IPS-15b (cell line): ENCODE measurements at regions not wholly inside any gene's neighbourhood (a gene's known extent, or its start where the extent isn't known, plus 50 kb on each side); places are given as distances from the start of the nearest gene placed in this dataset.

Experiments
- H3K27me3 ChIP-seq: one replicate; pipeline ENCODE4 v1.6.1; 2013; ENCODE audit warnings: low read length; ENCODE audit not compliant: control insufficient read depth, insufficient read depth
- H3K36me3 ChIP-seq: one replicate; pipeline ENCODE4 v1.6.1; 2013; ENCODE audit warnings: low read length; ENCODE audit not compliant: control insufficient read depth, insufficient read depth
- H3K4me1 ChIP-seq: one replicate; pipeline ENCODE4 v1.6.1; 2013; ENCODE audit warnings: mild to moderate bottlenecking, low read length; ENCODE audit not compliant: control insufficient read depth, insufficient read depth
- H3K4me3 ChIP-seq: one replicate; pipeline ENCODE4 v1.5.1; 2013; ENCODE audit warnings: low read depth, low read length
- H3K9ac ChIP-seq: one replicate; pipeline ENCODE4 v1.6.1; 2013; ENCODE audit warnings: low read depth, mild to moderate bottlenecking, low read length
- H3K9me3 ChIP-seq: one replicate; pipeline ENCODE4 v1.6.1; 2013; ENCODE audit warnings: mild to moderate bottlenecking, low read length; ENCODE audit not compliant: control insufficient read depth, insufficient read depth

DNA sequence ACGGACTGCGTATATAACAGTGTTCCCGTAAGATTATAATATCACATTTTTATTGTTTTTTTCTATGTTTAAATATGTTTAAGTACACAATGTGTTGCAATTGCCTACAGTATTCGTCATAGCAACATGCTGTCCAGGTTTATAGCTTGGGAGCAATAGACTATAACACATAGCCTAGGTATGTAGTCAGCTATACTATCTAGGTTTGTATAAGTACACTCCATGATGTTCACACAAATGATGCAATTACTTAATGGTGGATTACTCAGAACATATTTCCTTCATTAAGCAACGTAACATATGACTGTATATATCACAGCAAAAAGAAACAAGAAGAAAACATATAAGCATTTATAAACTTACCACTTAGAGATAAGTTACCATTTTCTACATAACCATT, 160.0 kb downstream of the CBLN1 start:
- Histone ChIP-seq H3K9me3 (no peaks in the 10 kb centered on the region), H3K27me3 (no peaks in the 10 kb centered on the region), H3K9ac (no peak overlapping the region), H3K4me3 (no peak overlapping the region), H3K36me3 (no peaks in the 10 kb centered on the region), H3K4me1 (no peaks in the 10 kb centered on the region)

DNA sequence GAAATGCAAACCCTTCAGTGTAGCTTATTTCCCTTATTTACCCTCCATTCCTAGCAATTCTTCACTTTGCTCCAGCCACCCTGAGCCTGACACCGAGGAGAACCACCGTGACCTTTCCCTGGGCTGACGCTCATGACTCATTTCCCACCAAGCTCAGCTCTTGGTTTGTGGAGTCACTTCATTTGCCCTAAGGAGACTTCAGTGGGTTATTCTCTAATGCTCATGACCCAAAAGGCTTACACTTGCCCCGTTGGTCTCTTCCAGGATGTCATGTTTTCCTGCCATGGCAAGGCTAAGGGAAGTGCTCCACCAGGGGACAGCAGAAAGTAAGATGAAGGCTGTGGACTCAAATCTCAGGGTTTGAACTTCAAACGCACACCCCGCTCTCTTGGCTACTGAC, 161.0 kb downstream of the CBLN1 start:
- Histone ChIP-seq H3K9me3 (no peaks in the 10 kb centered on the region), H3K36me3 (no peaks in the 10 kb centered on the region), H3K27me3 (no peaks in the 10 kb centered on the region), H3K9ac (no peak overlapping the region), H3K4me1 (no peaks in the 10 kb centered on the region), H3K4me3 (no peak overlapping the region)

GRCh38 chr16:49116873-49117272, 164.8 kb downstream of the CBLN1 start:
- Histone ChIP-seq H3K9ac (no peak overlapping the region), H3K4me3 (no peak overlapping the region), H3K9me3 (no peaks in the 10 kb centered on the region), H3K27me3 (no peaks in the 10 kb centered on the region), H3K4me1 (no peaks in the 10 kb centered on the region), H3K36me3 (no peaks in the 10 kb centered on the region)

- Histone ChIP-seq H3K36me3 (no peaks in the 10 kb centered on the region), H3K27me3 (no peaks in the 10 kb centered on the region), H3K4me1 (no peaks in the 10 kb centered on the region), H3K9me3 (no peaks in the 10 kb centered on the region), H3K4me3 (no peak overlapping the region), H3K9ac (no peak overlapping the region)
Observed at GRCh38 chr16:49115956-49116355, 165.7 kb downstream of the CBLN1 start.

- no peaks in the 10 kb centered on the region for H3K4me1 ChIP-seq
- no peaks in the 10 kb centered on the region for H3K36me3 ChIP-seq
- no peaks in the 10 kb centered on the region for H3K27me3 ChIP-seq
- no peaks in the 10 kb centered on the region for H3K9me3 ChIP-seq
- no peak overlapping the region for H3K4me3 ChIP-seq
- H3K9ac ChIP-seq = no peak overlapping the region
Observed at GRCh38 chr16:49112754-49113153, 168.9 kb downstream of the CBLN1 start.

GRCh38 chr16:49111351-49111750, 170.3 kb downstream of the CBLN1 start:
- H3K9ac ChIP-seq = no peak overlapping the region
- no peaks in the 10 kb centered on the region for H3K36me3 ChIP-seq
- no peaks in the 10 kb centered on the region for H3K27me3 ChIP-seq
- H3K9me3 ChIP-seq = no peaks in the 10 kb centered on the region
- H3K4me1 ChIP-seq = no peaks in the 10 kb centered on the region
- H3K4me3 ChIP-seq = no peak overlapping the region

GRCh38 chr16:49108611-49109010, 173.0 kb downstream of the CBLN1 start:
- H3K27me3 ChIP-seq = no peaks in the 10 kb centered on the region
- H3K4me3 ChIP-seq = no peak overlapping the region
- no peak overlapping the region for H3K9ac ChIP-seq
- H3K36me3 ChIP-seq = no peaks in the 10 kb centered on the region
- no peaks in the 10 kb centered on the region for H3K4me1 ChIP-seq
- H3K9me3 ChIP-seq = no peaks in the 10 kb centered on the region

DNA sequence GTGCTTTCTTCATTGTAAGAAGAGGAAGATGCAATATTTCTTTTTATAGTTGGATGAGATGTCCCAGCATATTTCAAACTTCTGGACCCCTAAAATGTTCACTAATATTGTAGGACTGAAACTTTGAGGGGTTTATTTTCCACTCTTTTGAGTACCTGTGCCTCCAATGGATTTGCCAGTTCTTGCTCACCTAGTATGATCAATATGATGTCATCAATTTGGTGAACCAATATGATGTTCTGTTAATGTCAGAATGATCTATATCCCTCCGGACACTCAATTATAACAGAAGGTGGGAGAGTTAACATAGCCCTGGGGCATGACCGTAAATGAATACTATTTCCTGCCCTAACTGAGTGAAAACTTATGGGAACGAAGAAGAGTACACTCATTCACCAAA, 178.3 kb downstream of the CBLN1 start:
- Histone ChIP-seq H3K9ac (no peak overlapping the region), H3K4me3 (no peak overlapping the region), H3K9me3 (no peaks in the 10 kb centered on the region), H3K27me3 (no peaks in the 10 kb centered on the region), H3K36me3 (no peaks in the 10 kb centered on the region), H3K4me1 (no peaks in the 10 kb centered on the region)

GRCh38 chr16:49101997-49102396, 179.6 kb downstream of the CBLN1 start:
- H3K9me3 ChIP-seq = no peaks in the 10 kb centered on the region

GRCh38 chr16:49100366-49100765, 181.3 kb downstream of the CBLN1 start:
- Histone ChIP-seq H3K4me1 (no peaks in the 10 kb centered on the region), H3K9me3 (no peaks in the 10 kb centered on the region)

More at GRCh38 chr16:49101997-49102396, 179.6 kb downstream of the CBLN1 start:
- Histone ChIP-seq H3K4me3 (no peak overlapping the region), H3K4me1 (no peaks in the 10 kb centered on the region), H3K9ac (no peak overlapping the region), H3K27me3 (no peaks in the 10 kb centered on the region), H3K36me3 (no peaks in the 10 kb centered on the region)

GRCh38 chr16:49097964-49098363, 183.7 kb downstream of the CBLN1 start:
- H3K27me3 ChIP-seq = no peaks in the 10 kb centered on the region
- no peaks in the 10 kb centered on the region for H3K4me1 ChIP-seq
- H3K9ac ChIP-seq = no peak overlapping the region
- H3K4me3 ChIP-seq = no peak overlapping the region
- H3K36me3 ChIP-seq = no peaks in the 10 kb centered on the region
- no peaks in the 10 kb centered on the region for H3K9me3 ChIP-seq

More at GRCh38 chr16:49100366-49100765, 181.3 kb downstream of the CBLN1 start:
- Histone ChIP-seq H3K36me3 (no peaks in the 10 kb centered on the region), H3K27me3 (no peaks in the 10 kb centered on the region), H3K4me3 (no peak overlapping the region), H3K9ac (no peak overlapping the region)

GRCh38 chr16:49096176-49096945, 185.3 kb downstream of the CBLN1 start:
- no peaks in the 10 kb centered on the region for H3K36me3 ChIP-seq
- no peaks in the 10 kb centered on the region for H3K27me3 ChIP-seq
- no peak overlapping the region for H3K4me3 ChIP-seq
- H3K9me3 ChIP-seq = no peaks in the 10 kb centered on the region
- no peaks in the 10 kb centered on the region for H3K4me1 ChIP-seq
- no peak overlapping the region for H3K9ac ChIP-seq
